Upper lobe of left lung (tissue), 6 donors: ENCODE measurements at regions not wholly inside any gene's neighbourhood (a gene's known extent, or its start where the extent isn't known, plus 50 kb on each side); places are given as distances from the start of the nearest gene placed in this dataset.

Experiments used
- ATAC-seq, 2 donors: fragments of 200-7000 bp; cut with Tn5 transposase; one replicate each; pipeline ENCODE4 v1.9.1; 2022; ENCODE audit warnings: mild to moderate bottlenecking in 2 of 2, moderate library complexity in 2 of 2; ENCODE audit not compliant: low FRiP score in 2 of 2
- DNase-seq, 2 donors: peaks; one replicate each; pipeline ENCODE4 v3.0.0-alpha.2; 2019 to 2020
- H3K27ac ChIP-seq, 4 donors: fragments of 200-600 bp; sonication (generic); one replicate each; pipeline ENCODE4 v1.5.1; 2016 to 2019
- H3K27me3 ChIP-seq, 4 donors: fragments of 200-600 bp; sonication (generic); one replicate each; pipeline ENCODE4 v1.5.1; 2017 to 2019
- H3K36me3 ChIP-seq, 4 donors: fragments of 200-600 bp; sonication (generic); one replicate each; pipeline ENCODE4 v1.5.1; 2016 to 2019
- H3K4me1 ChIP-seq, 4 donors: fragments of 200-600 bp; sonication (generic); one replicate each; pipeline ENCODE4 v1.5.1; 2018 to 2019
- H3K4me3 ChIP-seq, 4 donors: fragments of 200-600 bp; sonication (generic); one replicate each; pipeline ENCODE4 v1.5.1; 2017 to 2019; ENCODE audit warnings: mild to moderate bottlenecking in 2 of 4, moderate library complexity in 1 of 4
- H3K9me3 ChIP-seq, 4 donors: fragments of 200-600 bp; sonication (generic); one replicate each; pipeline ENCODE4 v1.5.1; 2018 to 2019
- EP300 ChIP-seq, 4 donors: sonication (generic); formaldehyde crosslinking; IDR thresholded peaks; one replicate each; pipeline ENCODE4 v1.5.1; 2017; ENCODE audit warnings: antibody characterized with exemption in 4 of 4, control low read depth in 2 of 4
- POLR2A ChIP-seq, 4 donors: fragments of 450-650 bp; IDR thresholded peaks; one replicate each; pipeline ENCODE4 v1.5.1; 2016 to 2017; ENCODE audit warnings: antibody characterized with exemption in 4 of 4, mild to moderate bottlenecking in 2 of 4
- POLR2AphosphoS5 ChIP-seq, 2 donors: sonication (generic); formaldehyde crosslinking; IDR thresholded peaks; one replicate each; pipeline ENCODE4 v1.5.1; 2017; ENCODE audit warnings: antibody characterized with exemption in 2 of 2
- WGBS, 2 donors: methylation state at CpG; one replicate each; pipeline ENCODE4 v1.1.5; 2017 to 2018; 5-methylcytosine and 5-hydroxymethylcytosine counted together
- TF ChIP-seq, protein P1 (sequence below), 6 experiments: fragments of 450-650 bp in 4 of 6; fragments of 200-600 bp in 2 of 6; sonication (generic) in 2 of 6; IDR thresholded peaks; one replicate each; pipeline ENCODE4 v1.5.1; 2016 to 2019; ENCODE audit warnings: antibody characterized with exemption in 6 of 6
- donor health status: DM: no; HTN: no; CAD: no; lungs with moderate emphysema.
- donor health status: DM: no; HTN: yes; CAD: no; lungs with severe emphysema.

DNA sequence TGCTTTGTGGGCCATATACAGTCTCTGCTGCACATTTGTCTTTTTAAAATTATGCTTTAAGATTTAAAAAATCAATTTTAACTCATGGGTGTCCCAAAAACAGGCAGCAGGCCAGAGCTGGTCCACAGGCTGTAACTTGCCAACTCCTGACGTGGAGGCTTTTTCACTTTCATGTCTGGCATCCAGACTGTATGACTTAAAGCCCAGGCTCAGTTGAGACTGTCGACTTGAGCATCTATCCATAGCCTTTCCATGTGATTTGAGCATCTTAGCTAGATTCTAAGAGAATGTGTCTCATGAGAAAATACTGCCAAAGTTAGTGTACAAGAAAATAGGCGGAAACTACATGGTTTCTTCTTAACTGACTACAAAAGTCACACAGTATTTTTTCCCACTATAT, 559.0 kb upstream of the TUSC1 start:
- no peaks in the 10 kb centered on the region for H3K36me3 ChIP-seq
- H3K4me1 ChIP-seq, result no peaks in the 10 kb centered on the region
- no peak for ATAC-seq
- no peak overlapping the region for H3K27ac ChIP-seq
- no peaks in the 10 kb centered on the region for H3K27me3 ChIP-seq
- TF ChIP-seq POLR2A (IDR thresholded peaks at IDR 0.05) (no peak), EP300 (IDR thresholded peaks at IDR 0.05) (no peak)
- TF ChIP-seq, protein P1, sequence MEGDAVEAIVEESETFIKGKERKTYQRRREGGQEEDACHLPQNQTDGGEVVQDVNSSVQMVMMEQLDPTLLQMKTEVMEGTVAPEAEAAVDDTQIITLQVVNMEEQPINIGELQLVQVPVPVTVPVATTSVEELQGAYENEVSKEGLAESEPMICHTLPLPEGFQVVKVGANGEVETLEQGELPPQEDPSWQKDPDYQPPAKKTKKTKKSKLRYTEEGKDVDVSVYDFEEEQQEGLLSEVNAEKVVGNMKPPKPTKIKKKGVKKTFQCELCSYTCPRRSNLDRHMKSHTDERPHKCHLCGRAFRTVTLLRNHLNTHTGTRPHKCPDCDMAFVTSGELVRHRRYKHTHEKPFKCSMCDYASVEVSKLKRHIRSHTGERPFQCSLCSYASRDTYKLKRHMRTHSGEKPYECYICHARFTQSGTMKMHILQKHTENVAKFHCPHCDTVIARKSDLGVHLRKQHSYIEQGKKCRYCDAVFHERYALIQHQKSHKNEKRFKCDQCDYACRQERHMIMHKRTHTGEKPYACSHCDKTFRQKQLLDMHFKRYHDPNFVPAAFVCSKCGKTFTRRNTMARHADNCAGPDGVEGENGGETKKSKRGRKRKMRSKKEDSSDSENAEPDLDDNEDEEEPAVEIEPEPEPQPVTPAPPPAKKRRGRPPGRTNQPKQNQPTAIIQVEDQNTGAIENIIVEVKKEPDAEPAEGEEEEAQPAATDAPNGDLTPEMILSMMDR (IDR thresholded peaks at IDR 0.05), result no peak
- H3K9me3 ChIP-seq, result no peaks in the 10 kb centered on the region
- 62 to 82% methylated on average over 3 of the region's 3 CpGs for whole genome bisulfite sequencing, 2 donors
- H3K4me3 ChIP-seq, result no peak overlapping the region
- no peak for DNase-seq

DNA sequence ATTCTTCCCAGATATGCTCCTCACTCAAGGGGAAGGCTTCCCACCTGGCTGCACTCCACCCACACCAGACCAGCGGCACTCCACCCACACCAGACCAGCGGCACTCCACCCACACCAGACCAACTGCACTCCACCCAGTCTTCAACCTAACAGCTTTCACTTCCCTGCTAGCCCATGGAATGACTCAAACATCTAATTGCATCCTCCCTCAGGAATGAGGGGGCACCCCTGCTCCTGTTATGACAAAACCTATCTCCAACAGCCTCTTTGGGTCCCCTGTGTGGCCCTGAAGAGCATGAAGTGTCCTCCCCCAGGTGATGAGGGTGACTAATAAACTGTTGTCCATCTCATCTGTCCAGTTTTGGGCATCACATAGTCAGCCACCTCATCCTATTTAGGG, 556.6 kb upstream of the TUSC1 start:
- ATAC-seq (no peak), DNase-seq (peak in 1 of 2 donors; percentile 3)
- Histone ChIP-seq H3K4me1 (no peaks in the 10 kb centered on the region), H3K36me3 (no peaks in the 10 kb centered on the region), H3K27me3 (no peaks in the 10 kb centered on the region), H3K9me3 (no peaks in the 10 kb centered on the region), H3K27ac (no peak overlapping the region), H3K4me3 (no peak overlapping the region)
- TF ChIP-seq POLR2AphosphoS5 (IDR thresholded peaks at IDR 0.05), result no peak
- TF ChIP-seq, protein P1 (IDR thresholded peaks at IDR 0.05), result no peak
- TF ChIP-seq EP300 (IDR thresholded peaks at IDR 0.05), result no peak
- no peak for TF ChIP-seq POLR2A (IDR thresholded peaks at IDR 0.05)
- 90 to 94% methylated on average over 2 of the region's 2 CpGs for WGBS, 2 donors

DNA sequence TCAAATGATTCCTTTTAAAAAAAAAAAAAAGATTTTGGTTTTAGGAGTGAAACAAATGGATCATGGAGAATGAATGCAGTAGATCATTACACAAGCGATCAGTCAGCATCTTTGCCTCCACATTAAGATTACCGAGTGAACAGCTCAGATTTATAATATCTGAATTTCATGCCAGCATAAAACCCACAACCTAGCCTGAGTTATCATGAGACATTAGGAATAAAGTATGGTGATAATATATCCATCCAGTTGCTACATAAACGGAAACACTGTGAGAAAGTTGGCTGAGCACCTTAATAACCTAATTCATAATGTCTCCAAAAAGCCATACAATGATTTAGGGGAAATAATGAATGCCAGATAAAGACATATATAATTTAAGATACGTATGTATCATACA, 553.1 kb upstream of the TUSC1 start:
- H3K36me3 ChIP-seq, result no peaks in the 10 kb centered on the region
- H3K27ac ChIP-seq, result no peak overlapping the region
- ATAC-seq (no peak), DNase-seq (no peak)
- no peaks in the 10 kb centered on the region for H3K27me3 ChIP-seq
- TF ChIP-seq POLR2A (IDR thresholded peaks at IDR 0.05), result no peak
- TF ChIP-seq EP300 (IDR thresholded peaks at IDR 0.05), result no peak
- TF ChIP-seq POLR2AphosphoS5 (IDR thresholded peaks at IDR 0.05), result no peak
- TF ChIP-seq, protein P1 (IDR thresholded peaks at IDR 0.05), result no peak
- H3K4me1 ChIP-seq, result no peaks in the 10 kb centered on the region
- 80 to 84% methylated on average over 4 of the region's 4 CpGs for WGBS, 2 donors
- no peaks in the 10 kb centered on the region for H3K9me3 ChIP-seq
- no peak overlapping the region for H3K4me3 ChIP-seq

DNA sequence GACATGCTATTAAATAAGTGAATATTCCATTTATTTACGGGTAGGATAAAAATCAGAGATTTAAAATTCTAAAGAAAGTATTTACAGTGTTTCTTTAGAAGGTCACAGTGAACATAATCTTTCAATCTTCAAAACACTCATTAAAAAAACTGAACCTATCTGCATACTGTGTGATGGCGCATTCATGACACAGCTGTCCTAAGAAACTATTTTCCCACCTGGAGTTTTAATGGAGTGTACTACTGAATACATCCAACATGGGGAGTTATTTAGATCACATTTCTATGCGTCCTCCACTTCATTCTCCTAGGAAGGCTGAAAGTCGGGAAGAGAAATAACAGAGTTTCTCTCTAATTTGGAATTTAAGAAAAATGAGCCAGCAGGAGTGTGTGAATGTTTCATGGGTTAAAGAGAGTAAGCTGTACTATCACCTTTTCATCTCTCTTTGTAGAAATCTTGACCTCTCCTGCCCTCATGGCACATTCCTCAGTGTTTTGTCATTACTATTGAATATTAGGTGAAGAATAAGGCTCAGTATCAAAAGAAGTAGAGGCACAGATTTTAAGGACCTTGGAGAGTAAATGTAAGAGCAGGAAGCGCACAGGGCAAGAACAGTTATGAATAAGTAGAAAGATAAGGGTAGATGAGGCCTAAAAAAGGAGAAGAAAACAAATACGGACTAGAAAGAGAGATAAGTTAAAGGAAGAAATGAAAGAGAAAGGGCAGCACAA, 551.2 kb upstream of the TUSC1 start:
- ATAC-seq, result no peak
- no peak overlapping the region for H3K27ac ChIP-seq
- WGBS, 2 donors, result 78 to 80% methylated on average over 6 of the region's 6 CpGs

More for the DNA sequence above, 551.2 kb upstream of the TUSC1 start:
- DNase-seq, result no peak
- TF ChIP-seq POLR2A (IDR thresholded peaks at IDR 0.05) (no peak), EP300 (IDR thresholded peaks at IDR 0.05) (no peak), POLR2AphosphoS5 (IDR thresholded peaks at IDR 0.05) (no peak)
- TF ChIP-seq, protein P1 (IDR thresholded peaks at IDR 0.05), result no peak
- Histone ChIP-seq H3K4me1 (no peaks in the 10 kb centered on the region), H3K4me3 (no peak overlapping the region), H3K36me3 (no peaks in the 10 kb centered on the region), H3K27me3 (no peaks in the 10 kb centered on the region), H3K9me3 (no peaks in the 10 kb centered on the region)
